HFF-Myc (cell line): ENCODE measurements at regions not wholly inside any gene's neighbourhood (a gene's known extent, or its start where the extent isn't known, plus 50 kb on each side); places are given as distances from the start of the nearest gene placed in this dataset.

Experiments used
- DNase-seq: peaks from one replicate; pipeline ENCODE4 v3.0.0-alpha.2; 2011; ENCODE audit warnings: low read depth; ENCODE audit errors: extremely low read depth
- H3K4me3 ChIP-seq: replicated peaks from 2 replicates; pipeline ENCODE4 v1.5.1; 2011; ENCODE audit warnings: low read depth, mild to moderate bottlenecking, control low read depth, low read length
- CTCF ChIP-seq: IDR thresholded peaks from 2 replicates; pipeline ENCODE4 v1.5.1; 2012; ENCODE audit warnings: mild to moderate bottlenecking, low read depth, low read length, control low read depth; ENCODE audit errors: missing control alignments

DNA sequence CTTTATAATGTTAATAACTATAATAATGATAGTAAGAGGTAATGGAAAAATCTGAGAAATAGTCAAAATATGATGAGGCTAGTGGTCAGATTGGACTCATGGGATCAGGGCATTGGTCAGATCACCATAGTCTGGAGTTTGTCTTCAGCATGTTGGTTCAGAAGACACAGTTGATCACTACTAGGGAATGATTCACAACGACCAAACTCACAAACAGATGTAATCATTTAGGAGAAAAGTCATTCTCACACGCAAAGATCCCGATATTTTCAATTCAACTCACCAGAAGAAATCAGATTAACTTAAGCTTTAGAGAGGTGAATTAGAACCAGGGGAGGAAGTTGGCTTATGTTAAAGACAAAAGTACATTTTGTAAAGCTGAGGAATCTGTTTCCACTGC is 131.8 kb downstream of the LURAP1L start:
- no peak overlapping the region for H3K4me3 ChIP-seq
- TF ChIP-seq CTCF: no peak
- DNase-seq: no peak

GRCh38 chr9:12908895-12909294 is 134.1 kb downstream of the LURAP1L start:
- H3K4me3 ChIP-seq: no peak overlapping the region
- no peak for TF ChIP-seq CTCF
- DNase-seq: no peak

GRCh38 chr9:12915366-12915954 is 140.6 kb downstream of the LURAP1L start:
- no peak for TF ChIP-seq CTCF
- DNase-seq: no peak
- no peak overlapping the region for H3K4me3 ChIP-seq

DNA sequence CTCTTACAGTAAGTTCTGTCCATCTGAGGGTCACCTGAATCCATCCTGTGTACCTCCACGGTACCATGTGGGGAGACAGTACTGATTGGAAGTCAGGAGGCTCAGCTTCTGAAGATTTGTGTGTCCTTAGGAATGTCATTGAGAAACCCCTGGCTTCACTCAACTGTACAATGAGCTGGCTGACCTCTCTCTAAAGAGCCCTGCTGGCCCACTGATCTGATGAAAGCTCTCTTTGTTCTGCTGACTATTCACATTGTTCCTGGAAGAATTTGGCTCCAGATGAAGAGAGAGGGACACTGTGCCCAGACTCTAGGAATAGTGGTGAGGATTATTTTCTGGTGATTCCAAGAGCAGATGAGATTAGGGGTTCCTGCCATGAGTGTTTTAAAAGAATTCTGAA is 141.2 kb downstream of the LURAP1L start:
- no peak for DNase-seq

DNA sequence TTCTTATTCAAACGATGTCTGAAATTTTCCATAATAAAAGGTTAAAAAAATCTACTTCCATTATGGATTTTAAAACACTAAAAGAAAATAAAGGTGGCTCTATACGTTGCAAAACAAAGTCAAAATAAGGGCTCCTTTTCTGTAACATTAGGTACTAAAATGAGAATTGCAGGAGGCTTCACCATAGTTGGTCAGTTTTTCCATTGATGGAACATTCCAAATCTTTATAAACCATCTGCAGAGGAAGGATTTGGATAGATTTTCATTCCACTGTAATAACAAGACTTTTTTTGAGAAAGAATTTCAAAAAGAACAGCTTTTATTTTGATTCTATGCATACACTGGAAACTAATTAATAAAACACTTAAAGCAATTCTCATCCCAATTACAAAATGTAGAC is 145.6 kb downstream of the LURAP1L start:
- no peak for DNase-seq
- H3K4me3 ChIP-seq: no peak overlapping the region
- no peak for TF ChIP-seq CTCF

More for the DNA sequence above, 141.2 kb downstream of the LURAP1L start:
- H3K4me3 ChIP-seq: no peak overlapping the region
- TF ChIP-seq CTCF: no peak

- no peak for DNase-seq
- TF ChIP-seq CTCF: no peak
- H3K4me3 ChIP-seq: no peak overlapping the region
Observed at GRCh38 chr9:12921621-12922020, 146.8 kb downstream of the LURAP1L start.

DNA sequence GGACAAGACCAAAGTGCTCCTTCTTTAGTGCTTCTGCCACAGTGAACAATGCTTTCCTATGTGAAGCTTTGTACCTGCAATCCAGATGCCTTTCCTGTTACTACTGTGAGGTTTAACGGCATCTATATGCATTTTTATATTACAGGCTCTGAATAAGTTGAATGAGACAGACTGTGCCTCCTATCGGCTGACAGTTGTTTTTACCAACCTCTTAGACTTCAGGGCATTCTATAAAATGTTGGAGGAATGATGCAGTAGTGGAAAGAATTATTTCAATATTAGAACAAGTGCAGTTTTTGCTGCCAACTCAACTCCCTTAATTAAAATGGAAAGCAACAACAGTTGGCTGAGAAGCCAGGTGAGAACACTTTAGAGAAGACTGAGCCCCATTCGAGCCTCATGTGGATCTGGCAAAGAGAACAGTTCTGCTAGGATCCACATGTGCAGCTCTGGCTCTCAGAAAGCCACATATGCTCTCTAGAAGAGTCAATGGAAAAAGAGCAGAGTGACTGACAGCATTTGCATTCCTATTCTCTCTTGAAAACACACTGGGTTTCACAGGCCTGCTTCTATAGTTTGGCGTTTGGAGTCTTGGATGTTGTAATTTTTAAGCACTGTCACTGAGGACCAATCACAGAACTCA is 147.5 kb downstream of the LURAP1L start:
- DNase-seq: no peak
- H3K4me3 ChIP-seq: no peak overlapping the region
- TF ChIP-seq CTCF: no peak
